Neural cell (in vitro differentiated cells): ENCODE measurements at regions not wholly inside any gene's neighbourhood (a gene's known extent, or its start where the extent isn't known, plus 50 kb on each side); places are given as distances from the start of the nearest gene placed in this dataset.

ENCODE experiments used
- H2AFZ ChIP-seq: fragments of 200-600, 300-800 bp; sonication (generic), shearing (Covaris generic); 2 replicates; pipeline ENCODE4 v1.6.0; 2014; ENCODE audit warnings: low read depth, mild to moderate bottlenecking, antibody characterized with exemption, low read length, moderate library complexity
- H3F3A ChIP-seq: fragments of 200-600 bp; shearing (Covaris generic); 2 replicates; pipeline ENCODE4 v1.6.1; 2016; ENCODE audit warnings: mild to moderate bottlenecking, moderate library complexity, mixed read lengths, antibody characterized with exemption, low read length; ENCODE audit not compliant: insufficient read depth, poor library complexity, severe bottlenecking
- H3K27ac ChIP-seq: fragments of 200-600, 300-800 bp; sonication (generic), shearing (Covaris generic); 2 replicates; pipeline ENCODE4 v1.5.1; 2014; ENCODE audit warnings: mild to moderate bottlenecking, low read length, moderate library complexity
- H3K27me3 ChIP-seq: fragments of 300-800, 200-600 bp; sonication (generic), shearing (Covaris generic); 2 replicates; pipeline ENCODE4 v1.6.0; 2014; ENCODE audit warnings: mild to moderate bottlenecking, low read depth, low read length, moderate library complexity; ENCODE audit not compliant: insufficient read depth
- H3K36me3 ChIP-seq: fragments of 300-800, 200-600 bp; sonication (generic), shearing (Covaris generic); 2 replicates; pipeline ENCODE4 v1.5.1; 2014; ENCODE audit warnings: mild to moderate bottlenecking, antibody characterized with exemption, low read length, moderate library complexity; ENCODE audit not compliant: insufficient read depth
- H3K4me2 ChIP-seq: fragments of 300-800, 200-600 bp; sonication (generic), shearing (Covaris generic); 2 replicates; pipeline ENCODE4 v1.6.0; 2014; ENCODE audit warnings: mild to moderate bottlenecking, low read length
- H3K4me3 ChIP-seq: fragments of 300-800, 200-600 bp; sonication (generic), shearing (Covaris generic); 2 replicates; pipeline ENCODE4 v1.5.1; 2014; ENCODE audit warnings: mild to moderate bottlenecking, low read length, moderate library complexity
- H3K79me2 ChIP-seq: fragments of 200-600 bp; shearing (Covaris generic); replicated peaks from 2 replicates; pipeline ENCODE4 v1.6.0; 2014; ENCODE audit warnings: mild to moderate bottlenecking, low read length, moderate library complexity; ENCODE audit not compliant: insufficient read depth
- H3K9ac ChIP-seq: fragments of 300-800, 200-600 bp; sonication (generic), shearing (Covaris generic); 2 replicates; pipeline ENCODE4 v1.6.1; 2016; ENCODE audit warnings: mild to moderate bottlenecking, low read length, mixed read lengths
- H3K9me2 ChIP-seq: fragments of 200-600 bp; shearing (Covaris generic); 2 replicates; pipeline ENCODE4 v1.6.1; 2016; ENCODE audit warnings: mild to moderate bottlenecking, low read length, mixed read lengths; ENCODE audit not compliant: insufficient read depth
- H3K9me3 ChIP-seq: fragments of 200-600, 300-800 bp; sonication (generic), shearing (Covaris generic); 2 replicates; pipeline ENCODE4 v1.6.1; 2016; ENCODE audit warnings: mild to moderate bottlenecking, mixed run types, low read length, moderate library complexity, mixed read lengths
- H4K20me1 ChIP-seq: fragments of 200-600 bp; shearing (Covaris generic); 2 replicates; pipeline ENCODE4 v1.6.1; 2016; ENCODE audit warnings: mild to moderate bottlenecking, mixed run types; ENCODE audit not compliant: insufficient read depth
- CTCF ChIP-seq: fragments of 450-650 bp; IDR thresholded peaks from 2 replicates; pipeline ENCODE4 v1.5.1; 2014; ENCODE audit warnings: antibody characterized with exemption, mild to moderate bottlenecking, moderate library complexity; ENCODE audit not compliant: poor library complexity, severe bottlenecking
- EP300 ChIP-seq: fragments of 450-650 bp; conservative IDR thresholded peaks from 2 replicates; pipeline ENCODE4 v1.6.1; 2014; ENCODE audit warnings: antibody characterized with exemption, mild to moderate bottlenecking, moderate library complexity; ENCODE audit not compliant: poor library complexity, severe bottlenecking
- EZH2 ChIP-seq: fragments of 200-600, 300-800 bp; shearing (Covaris generic), sonication (generic); IDR thresholded peaks from 2 replicates; pipeline ENCODE4 v1.6.1; 2014; ENCODE audit warnings: antibody characterized with exemption, low read length, borderline replicate concordance, mild to moderate bottlenecking; ENCODE audit not compliant: insufficient read depth, poor library complexity, severe bottlenecking
- MXI1 ChIP-seq: fragments of 450-650 bp; conservative IDR thresholded peaks from 2 replicates; pipeline ENCODE4 v1.6.1; 2014; ENCODE audit warnings: antibody characterized with exemption, mild to moderate bottlenecking; ENCODE audit not compliant: poor library complexity, severe bottlenecking
- POLR2AphosphoS5 ChIP-seq: IDR thresholded peaks from 2 replicates; pipeline ENCODE4 v1.6.1; 2012
- RAD21 ChIP-seq: fragments of 450-650 bp; conservative IDR thresholded peaks from 2 replicates; pipeline ENCODE4 v1.6.1; 2014; ENCODE audit warnings: antibody characterized with exemption, mild to moderate bottlenecking, moderate library complexity
- REST ChIP-seq: IDR thresholded peaks from 2 replicates; pipeline ENCODE4 v1.6.1; 2012; ENCODE audit warnings: borderline replicate concordance
- SMC3 ChIP-seq: fragments of 450-650 bp; conservative IDR thresholded peaks from 2 replicates; pipeline ENCODE4 v1.6.1; 2014; ENCODE audit warnings: antibody characterized with exemption, mild to moderate bottlenecking, moderate library complexity; ENCODE audit not compliant: poor library complexity
- TAF1 ChIP-seq: IDR thresholded peaks from 2 replicates; pipeline ENCODE4 v1.6.1; 2012; ENCODE audit warnings: low read depth

GRCh38 chr22:49419661-49420060 lies 408.0 kb downstream of the BRD1 start:
- no peak for TF ChIP-seq CTCF
- TF ChIP-seq EZH2, result no peak
- TF ChIP-seq EP300, result no peak
- no peak for TF ChIP-seq RAD21
- no peak for TF ChIP-seq MXI1
- TF ChIP-seq TAF1, result no peak
- TF ChIP-seq SMC3, result no peak
- no peak for TF ChIP-seq POLR2AphosphoS5
- no peak for TF ChIP-seq REST
- H3K4me2 ChIP-seq, result no peak overlapping the region

GRCh38 chr22:49418943-49419342 lies 408.7 kb downstream of the BRD1 start:
- no peaks in the 10 kb centered on the region for H3F3A ChIP-seq
- no peak overlapping the region for H3K4me2 ChIP-seq
- no peak overlapping the region for H2AFZ ChIP-seq
- H3K27ac ChIP-seq, result no peak overlapping the region
- no peak overlapping the region for H3K4me3 ChIP-seq
- no peaks in the 10 kb centered on the region for H3K36me3 ChIP-seq
- no peaks in the 10 kb centered on the region for H3K79me2 ChIP-seq
- no peaks in the 10 kb centered on the region for H3K9me3 ChIP-seq
- TF ChIP-seq REST, result no peak
- TF ChIP-seq SMC3, result no peak
- no peak for TF ChIP-seq EZH2
- TF ChIP-seq CTCF, result no peak
- TF ChIP-seq RAD21, result no peak
- no peak for TF ChIP-seq EP300
- no peak for TF ChIP-seq POLR2AphosphoS5
- no peak for TF ChIP-seq MXI1
- TF ChIP-seq TAF1, result no peak
- no peaks in the 10 kb centered on the region for H3K9me2 ChIP-seq
- no peaks in the 10 kb centered on the region for H3K27me3 ChIP-seq
- H3K9ac ChIP-seq, result no peak overlapping the region
- H4K20me1 ChIP-seq, result no peaks in the 10 kb centered on the region

More at GRCh38 chr22:49419661-49420060, 408.0 kb downstream of the BRD1 start:
- Histone ChIP-seq H2AFZ (no peak overlapping the region), H3K79me2 (no peaks in the 10 kb centered on the region), H3F3A (no peaks in the 10 kb centered on the region), H3K9ac (no peak overlapping the region), H3K4me3 (no peak overlapping the region), H4K20me1 (no peaks in the 10 kb centered on the region), H3K9me3 (no peaks in the 10 kb centered on the region), H3K9me2 (no peaks in the 10 kb centered on the region), H3K27me3 (no peaks in the 10 kb centered on the region), H3K36me3 (no peaks in the 10 kb centered on the region), H3K27ac (no peak overlapping the region)
